ENCODE measurements at regions not wholly inside any gene's neighbourhood (a gene's known extent, or its start where the extent isn't known, plus 50 kb on each side); places are given as distances from the start of the nearest gene placed in this dataset.

DNA sequence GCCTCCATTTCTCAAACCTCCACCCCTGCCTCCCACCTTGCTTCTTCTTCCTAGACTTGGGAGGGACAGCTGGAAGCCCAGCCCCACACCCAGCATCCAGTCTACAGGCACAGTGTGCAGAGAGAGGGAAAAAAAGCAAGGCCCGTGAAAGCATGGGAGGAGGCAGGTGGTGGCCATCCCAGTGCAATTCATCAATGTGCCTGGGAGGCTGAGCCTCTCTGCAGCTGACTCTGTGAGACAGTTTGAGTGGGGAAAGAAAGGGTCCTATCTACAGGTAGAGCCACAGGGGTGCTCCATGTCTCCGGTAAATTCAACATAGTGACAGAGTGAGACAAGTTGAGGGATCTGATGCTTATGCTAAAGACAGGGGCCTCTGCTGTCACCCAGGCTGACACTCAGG lies 340.6 kb downstream of the DYSF start:
- TF ChIP-seq, protein P1, sequence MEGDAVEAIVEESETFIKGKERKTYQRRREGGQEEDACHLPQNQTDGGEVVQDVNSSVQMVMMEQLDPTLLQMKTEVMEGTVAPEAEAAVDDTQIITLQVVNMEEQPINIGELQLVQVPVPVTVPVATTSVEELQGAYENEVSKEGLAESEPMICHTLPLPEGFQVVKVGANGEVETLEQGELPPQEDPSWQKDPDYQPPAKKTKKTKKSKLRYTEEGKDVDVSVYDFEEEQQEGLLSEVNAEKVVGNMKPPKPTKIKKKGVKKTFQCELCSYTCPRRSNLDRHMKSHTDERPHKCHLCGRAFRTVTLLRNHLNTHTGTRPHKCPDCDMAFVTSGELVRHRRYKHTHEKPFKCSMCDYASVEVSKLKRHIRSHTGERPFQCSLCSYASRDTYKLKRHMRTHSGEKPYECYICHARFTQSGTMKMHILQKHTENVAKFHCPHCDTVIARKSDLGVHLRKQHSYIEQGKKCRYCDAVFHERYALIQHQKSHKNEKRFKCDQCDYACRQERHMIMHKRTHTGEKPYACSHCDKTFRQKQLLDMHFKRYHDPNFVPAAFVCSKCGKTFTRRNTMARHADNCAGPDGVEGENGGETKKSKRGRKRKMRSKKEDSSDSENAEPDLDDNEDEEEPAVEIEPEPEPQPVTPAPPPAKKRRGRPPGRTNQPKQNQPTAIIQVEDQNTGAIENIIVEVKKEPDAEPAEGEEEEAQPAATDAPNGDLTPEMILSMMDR (IDR thresholded peaks at IDR 0.05), result no peak
- TF ChIP-seq POLR2A (IDR thresholded peaks at IDR 0.05), result no peak
